DND-41 (cell line): ENCODE measurements at regions not wholly inside any gene's neighbourhood (a gene's known extent, or its start where the extent isn't known, plus 50 kb on each side); places are given as distances from the start of the nearest gene placed in this dataset.

ENCODE experiments used
- CTCF ChIP-seq: IDR thresholded peaks from 2 replicates; pipeline ENCODE4 v1.5.1; 2012; ENCODE audit warnings: borderline replicate concordance, low read length, moderate library complexity, mild to moderate bottlenecking; ENCODE audit not compliant: poor library complexity, severe bottlenecking; ENCODE audit errors: extremely low read depth
- EZH2 ChIP-seq: IDR thresholded peaks from 3 replicates; pipeline ENCODE4 v1.6.1; 2012; ENCODE audit warnings: borderline replicate concordance, low read depth, mild to moderate bottlenecking, moderate library complexity, low read length, inconsistent platforms; ENCODE audit not compliant: severe bottlenecking

GRCh38 chr1:87428367-87428766, 99.7 kb downstream of the LMO4 start:
- TF ChIP-seq CTCF (no peak), EZH2 (no peak)
